HEK293T (cell line): ENCODE measurements at regions not wholly inside any gene's neighbourhood (a gene's known extent, or its start where the extent isn't known, plus 50 kb on each side); places are given as distances from the start of the nearest gene placed in this dataset.

Experiments
- ARNT ChIP-seq: fragments of 450-650 bp; IDR thresholded peaks from 2 replicates; pipeline ENCODE4 v1.6.1; 2017; ENCODE audit warnings: mild to moderate bottlenecking
- BHLHE40 ChIP-seq: fragments of 450-650 bp; IDR thresholded peaks from 2 replicates; pipeline ENCODE4 v1.6.1; 2016; ENCODE audit warnings: mild to moderate bottlenecking, moderate library complexity, borderline replicate concordance
- CTBP1 ChIP-seq: fragments of 450-650 bp; IDR thresholded peaks from 2 replicates; pipeline ENCODE4 v1.6.1; 2016; ENCODE audit warnings: borderline replicate concordance
- ELF4 ChIP-seq: fragments of 450-650 bp; IDR thresholded peaks from 2 replicates; pipeline ENCODE4 v1.6.1; 2017; ENCODE audit warnings: antibody characterized with exemption
- FOXA1 ChIP-seq: fragments of 450-650 bp; IDR thresholded peaks from 2 replicates; pipeline ENCODE4 v1.6.1; 2016; ENCODE audit warnings: mild to moderate bottlenecking
- FOXK2 ChIP-seq: fragments of 450-650 bp; IDR thresholded peaks from 2 replicates; pipeline ENCODE4 v1.6.1; 2016; ENCODE audit warnings: mild to moderate bottlenecking
- LEF1 ChIP-seq: fragments of 450-650 bp; IDR thresholded peaks from 2 replicates; pipeline ENCODE4 v1.6.1; 2017; ENCODE audit warnings: mild to moderate bottlenecking, borderline replicate concordance
- NFRKB ChIP-seq: fragments of 450-650 bp; IDR thresholded peaks from 2 replicates; pipeline ENCODE4 v1.6.1; 2016; ENCODE audit warnings: mild to moderate bottlenecking, moderate library complexity
- SP1 ChIP-seq: fragments of 450-650 bp; IDR thresholded peaks from 2 replicates; pipeline ENCODE4 v1.6.1; 2017
- SUZ12 ChIP-seq: fragments of 450-650 bp; IDR thresholded peaks from 2 replicates; pipeline ENCODE4 v1.6.1; 2016; ENCODE audit warnings: mild to moderate bottlenecking
- TARDBP ChIP-seq: fragments of 450-650 bp; IDR thresholded peaks from 2 replicates; pipeline ENCODE4 v1.6.1; 2016

- TF ChIP-seq ARNT (no peak), NFRKB (no peak), TARDBP (no peak), ELF4 (no peak), LEF1 (no peak), FOXA1 (no peak), SP1 (no peak), CTBP1 (no peak), BHLHE40 (no peak), SUZ12 (no peak), FOXK2 (no peak)
These were observed 78.0 kb upstream of the GUCA2B start for GRCh38 chr1:42075179-42075578.
